ENCODE measurements at regions not wholly inside any gene's neighbourhood (a gene's known extent, or its start where the extent isn't known, plus 50 kb on each side); places are given as distances from the start of the nearest gene placed in this dataset.
"Not testable (repeated sequence)": the region's sequence is repeated elsewhere in the genome, so short reads cannot be mapped to it uniquely, and the experiment has no call there.

DNA sequence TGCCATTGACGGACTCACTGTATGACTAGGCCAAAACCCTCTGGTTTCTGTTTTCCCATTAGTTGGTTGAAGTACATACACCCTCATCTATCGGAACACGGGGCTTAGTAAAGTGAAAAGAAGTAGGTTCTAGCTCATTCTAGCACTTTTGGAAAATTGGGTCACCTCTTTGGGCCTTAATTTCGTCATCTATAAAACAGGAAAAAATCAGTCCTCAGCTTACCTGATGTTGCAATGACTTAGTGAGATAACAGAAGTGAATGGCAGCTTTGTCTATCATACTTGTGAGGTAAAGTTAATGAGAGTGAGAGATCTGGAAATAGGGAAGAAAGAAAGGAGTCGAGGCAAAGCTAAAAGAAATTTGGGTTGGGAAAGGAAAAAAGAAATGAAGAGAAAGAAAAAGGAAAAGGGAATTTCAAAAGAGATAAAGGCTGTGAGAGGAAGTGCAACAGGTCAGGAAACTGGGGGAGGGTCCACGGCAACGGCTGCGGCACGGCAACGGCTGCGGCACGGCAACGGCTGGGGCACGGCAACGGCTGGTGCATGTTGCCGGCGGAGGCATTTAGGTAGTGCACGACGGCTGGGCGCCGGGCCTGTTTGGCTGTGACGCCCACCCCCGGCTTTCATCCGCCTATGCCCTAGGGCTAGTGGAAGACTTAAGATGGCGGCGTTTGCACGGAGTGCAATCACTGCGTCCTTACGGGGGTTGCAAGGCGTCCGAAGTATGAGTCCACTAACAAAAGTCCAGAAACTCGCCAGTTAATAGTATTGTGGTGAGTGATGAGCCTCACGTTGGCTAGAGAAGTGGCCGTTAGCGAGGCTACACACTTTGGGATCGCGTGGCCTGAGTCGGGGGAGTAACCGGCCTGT, 91.4 kb upstream of the XIST start:
- DNase-seq = peak; percentile 88
- TF ChIP-seq, protein P1, sequence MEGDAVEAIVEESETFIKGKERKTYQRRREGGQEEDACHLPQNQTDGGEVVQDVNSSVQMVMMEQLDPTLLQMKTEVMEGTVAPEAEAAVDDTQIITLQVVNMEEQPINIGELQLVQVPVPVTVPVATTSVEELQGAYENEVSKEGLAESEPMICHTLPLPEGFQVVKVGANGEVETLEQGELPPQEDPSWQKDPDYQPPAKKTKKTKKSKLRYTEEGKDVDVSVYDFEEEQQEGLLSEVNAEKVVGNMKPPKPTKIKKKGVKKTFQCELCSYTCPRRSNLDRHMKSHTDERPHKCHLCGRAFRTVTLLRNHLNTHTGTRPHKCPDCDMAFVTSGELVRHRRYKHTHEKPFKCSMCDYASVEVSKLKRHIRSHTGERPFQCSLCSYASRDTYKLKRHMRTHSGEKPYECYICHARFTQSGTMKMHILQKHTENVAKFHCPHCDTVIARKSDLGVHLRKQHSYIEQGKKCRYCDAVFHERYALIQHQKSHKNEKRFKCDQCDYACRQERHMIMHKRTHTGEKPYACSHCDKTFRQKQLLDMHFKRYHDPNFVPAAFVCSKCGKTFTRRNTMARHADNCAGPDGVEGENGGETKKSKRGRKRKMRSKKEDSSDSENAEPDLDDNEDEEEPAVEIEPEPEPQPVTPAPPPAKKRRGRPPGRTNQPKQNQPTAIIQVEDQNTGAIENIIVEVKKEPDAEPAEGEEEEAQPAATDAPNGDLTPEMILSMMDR (IDR thresholded peaks at IDR 0.05; ENCODE audit: partially characterized antibody, unreplicated experiment) = no peak
- Mint-ChIP-seq H3K27ac (ENCODE audit: unreplicated experiment) (peak overlapping the region; percentile 90), H3K36me3 (ENCODE audit: unreplicated experiment) (no peaks in the 10 kb centered on the region), H3K9me3 (ENCODE audit: unreplicated experiment) (peaks cover 2% of the 10 kb centered on the region), H3K27me3 (ENCODE audit: unreplicated experiment) (no peaks in the 10 kb centered on the region), H3K4me3 (ENCODE audit: unreplicated experiment) (peak overlapping the region; percentile 94), H3K4me1 (ENCODE audit: low read depth, unreplicated experiment) (peaks cover 7% of the 10 kb centered on the region)

DNA sequence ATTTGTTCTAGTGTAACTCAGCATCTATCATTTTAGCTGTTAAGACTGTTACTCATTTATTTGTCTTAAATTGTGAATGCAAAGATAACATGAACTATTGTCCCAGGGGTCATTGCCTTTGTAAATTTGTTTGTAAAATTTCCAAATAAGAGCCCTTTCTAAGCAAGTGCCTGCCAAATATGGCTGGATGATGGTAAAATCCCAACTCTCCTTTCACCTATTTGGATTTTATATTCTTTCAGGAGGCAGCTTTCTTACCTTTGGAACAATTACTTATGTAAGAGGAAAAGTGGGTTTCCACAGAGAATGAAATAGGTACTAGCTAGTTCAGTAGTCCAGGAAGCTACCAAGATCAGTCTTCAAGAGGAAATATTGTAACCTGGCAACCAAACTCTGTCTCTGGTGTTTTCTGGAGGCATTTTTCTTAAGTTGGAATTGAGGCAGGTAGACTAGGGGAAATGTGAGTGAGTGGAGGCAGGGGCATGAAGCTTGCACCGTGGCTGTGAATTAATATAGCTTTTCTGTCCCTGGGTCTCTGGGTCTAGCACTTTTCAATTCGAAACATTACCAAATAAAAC, 88.5 kb upstream of the XIST start:
- Mint-ChIP-seq H3K36me3 (ENCODE audit: unreplicated experiment) (no peaks in the 10 kb centered on the region), H3K9me3 (ENCODE audit: unreplicated experiment) (peaks cover 2% of the 10 kb centered on the region), H3K27ac (ENCODE audit: unreplicated experiment) (no peak overlapping the region), H3K27me3 (ENCODE audit: unreplicated experiment) (no peaks in the 10 kb centered on the region), H3K4me1 (ENCODE audit: low read depth, unreplicated experiment) (peaks cover 7% of the 10 kb centered on the region), H3K4me3 (ENCODE audit: unreplicated experiment) (no peak overlapping the region)
- TF ChIP-seq, protein P1 (IDR thresholded peaks at IDR 0.05; ENCODE audit: partially characterized antibody, unreplicated experiment) = no peak
- DNase-seq = no peak

DNA sequence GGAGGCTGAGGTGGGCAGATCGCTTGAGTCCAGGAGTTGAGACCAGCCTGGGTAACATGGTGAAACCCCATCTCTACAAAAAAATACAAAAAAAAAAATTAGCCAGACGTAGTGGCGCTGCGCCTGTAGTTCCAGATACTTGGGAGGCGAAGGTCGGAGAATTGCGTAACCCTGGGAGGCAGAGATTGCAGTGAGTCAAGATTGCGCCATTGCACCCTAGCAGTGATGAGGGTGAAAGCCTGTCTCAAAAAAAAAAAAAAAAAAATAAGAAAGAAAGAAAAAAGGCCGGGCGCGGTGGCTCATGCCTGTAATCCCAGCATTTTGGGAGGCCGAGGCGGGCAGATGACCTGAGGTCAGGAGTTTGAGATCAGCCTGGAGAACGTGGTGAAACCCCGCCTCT, 85.3 kb upstream of the XIST start:
- not testable (repeated sequence) for DNase-seq; H3K4me3 Mint-ChIP-seq (ENCODE audit: unreplicated experiment); H3K27ac Mint-ChIP-seq (ENCODE audit: unreplicated experiment); H3K27me3 Mint-ChIP-seq (ENCODE audit: unreplicated experiment); H3K36me3 Mint-ChIP-seq (ENCODE audit: unreplicated experiment); H3K9me3 Mint-ChIP-seq (ENCODE audit: unreplicated experiment); H3K4me1 Mint-ChIP-seq (ENCODE audit: low read depth, unreplicated experiment)

DNA sequence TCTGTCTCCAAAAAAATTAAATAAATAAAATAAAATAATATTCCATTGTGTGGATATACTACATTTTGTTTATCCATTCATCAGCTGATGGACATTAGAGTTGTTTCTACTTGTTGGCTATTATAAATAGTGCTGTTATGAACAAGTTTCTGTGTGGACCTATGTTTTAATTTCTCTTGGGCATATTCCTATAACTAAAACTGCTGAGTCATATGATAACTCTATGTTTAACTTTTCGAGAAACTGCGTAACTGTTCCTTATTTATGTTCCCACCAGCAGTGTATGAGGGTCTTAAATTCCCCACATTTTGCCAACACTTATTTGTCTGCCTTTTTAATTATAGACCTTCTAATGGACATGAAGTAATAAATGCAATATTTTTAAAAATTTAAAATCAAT, 80.0 kb upstream of the XIST start:
- no peaks in the 10 kb centered on the region for H3K9me3 Mint-ChIP-seq (ENCODE audit: unreplicated experiment)

DNA sequence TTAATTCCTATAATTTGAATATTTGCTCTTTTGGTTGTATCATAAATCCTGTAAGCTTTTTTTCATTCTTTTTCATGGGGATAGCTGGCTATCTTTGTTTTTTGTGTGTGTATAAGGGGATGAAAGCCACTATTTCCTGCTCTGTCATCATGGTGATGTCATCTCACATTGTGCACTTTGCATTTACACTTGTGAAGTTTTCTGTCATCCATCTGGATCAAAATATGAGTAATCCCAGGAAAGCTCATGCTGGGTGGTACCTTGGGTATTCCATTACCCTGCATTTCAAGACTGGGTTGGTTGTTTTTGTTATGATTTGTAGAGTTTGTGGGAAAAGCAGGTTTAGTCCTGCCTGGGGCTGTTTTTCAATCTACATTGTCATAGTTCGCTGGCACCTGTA, 77.8 kb upstream of the XIST start:
- no peaks in the 10 kb centered on the region for H3K27me3 Mint-ChIP-seq (ENCODE audit: unreplicated experiment)
- H3K9me3 Mint-ChIP-seq (ENCODE audit: unreplicated experiment) = no peaks in the 10 kb centered on the region
- H3K27ac Mint-ChIP-seq (ENCODE audit: unreplicated experiment) = no peak overlapping the region
- DNase-seq = no peak
- no peaks in the 10 kb centered on the region for H3K4me1 Mint-ChIP-seq (ENCODE audit: low read depth, unreplicated experiment)
- H3K4me3 Mint-ChIP-seq (ENCODE audit: unreplicated experiment) = no peak overlapping the region
- no peaks in the 10 kb centered on the region for H3K36me3 Mint-ChIP-seq (ENCODE audit: unreplicated experiment)
- TF ChIP-seq, protein P1 (IDR thresholded peaks at IDR 0.05; ENCODE audit: partially characterized antibody, unreplicated experiment) = no peak

More for the DNA sequence above, 80.0 kb upstream of the XIST start:
- no peaks in the 10 kb centered on the region for H3K27me3 Mint-ChIP-seq (ENCODE audit: unreplicated experiment)
- DNase-seq = no peak
- no peaks in the 10 kb centered on the region for H3K4me1 Mint-ChIP-seq (ENCODE audit: low read depth, unreplicated experiment)
- H3K36me3 Mint-ChIP-seq (ENCODE audit: unreplicated experiment) = no peaks in the 10 kb centered on the region
- TF ChIP-seq, protein P1 (IDR thresholded peaks at IDR 0.05; ENCODE audit: partially characterized antibody, unreplicated experiment) = no peak
- H3K27ac Mint-ChIP-seq (ENCODE audit: unreplicated experiment) = no peak overlapping the region
- H3K4me3 Mint-ChIP-seq (ENCODE audit: unreplicated experiment) = no peak overlapping the region

Measured in glutamatergic neuron (in vitro differentiated cells).